Activated CD4-positive, alpha-beta memory T cell treated with anti-CD3 and anti-CD28 coated beads for 36 hours (primary cell): ENCODE measurements at regions not wholly inside any gene's neighbourhood (a gene's known extent, or its start where the extent isn't known, plus 50 kb on each side); places are given as distances from the start of the nearest gene placed in this dataset.

Source experiments
- CTCF ChIA-PET: fragments of 350-600 bp; sonication (Branson Sonifier 250); formaldehyde crosslinking; loops from one replicate; lab custom pipeline; 2021; ENCODE audit warnings: antibody characterized with exemption, inconsistent platforms; lab: Charles Lee
- POLR2A ChIA-PET: fragments of 350-600 bp; sonication (Branson Sonifier 250); formaldehyde crosslinking; loops from one replicate; lab custom pipeline; 2021; ENCODE audit warnings: antibody characterized with exemption; lab: Charles Lee
- DNase-seq: peaks from one replicate; pipeline ENCODE4 v3.0.0-alpha.2; 2020
- H3K27ac Mint-ChIP-seq: one replicate; pipeline ENCODE4 v1.8.0; 2021; ENCODE audit warnings: mixed read lengths
- H3K27me3 Mint-ChIP-seq: one replicate; pipeline ENCODE4 v1.8.0; 2021; ENCODE audit warnings: mixed read lengths
- H3K36me3 Mint-ChIP-seq: one replicate; pipeline ENCODE4 v1.8.0; 2021; ENCODE audit warnings: mixed read lengths
- H3K4me1 Mint-ChIP-seq: one replicate; pipeline ENCODE4 v1.8.0; 2021; ENCODE audit warnings: low read depth, mixed read lengths
- H3K4me3 Mint-ChIP-seq: one replicate; pipeline ENCODE4 v1.8.0; 2021; ENCODE audit warnings: mild to moderate bottlenecking, mixed read lengths
- H3K9me3 Mint-ChIP-seq: one replicate; pipeline ENCODE4 v1.8.0; 2021; ENCODE audit warnings: mixed read lengths
- intact Hi-C: fragments of 100-400 bp; cut with micrococcal nuclease; formaldehyde crosslinking; loops from one replicate; pipeline ENCODE4 v1.15.1; 2023

DNA sequence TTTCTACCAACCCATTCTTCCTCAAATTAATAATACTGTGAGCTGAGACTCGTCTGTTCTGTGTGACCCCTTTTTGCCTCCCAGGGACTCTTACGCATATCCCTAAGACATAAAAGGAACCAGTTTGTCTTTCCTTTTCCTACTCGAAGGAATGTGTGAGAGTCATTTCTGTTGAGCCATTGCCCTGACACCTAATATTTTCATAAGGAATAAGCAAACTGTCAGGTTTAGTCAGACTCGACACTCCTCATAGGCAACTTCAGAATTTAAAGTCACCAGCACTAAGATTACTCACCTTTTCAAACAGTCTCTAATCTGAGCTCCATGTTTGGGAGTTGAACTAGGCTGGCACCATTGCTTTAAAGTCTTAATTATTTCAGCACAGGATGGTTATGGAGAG lies 305.5 kb downstream of the IKZF2 start:
- no peaks in the 10 kb centered on the region for H3K9me3 Mint-ChIP-seq
- no peaks in the 10 kb centered on the region for H3K36me3 Mint-ChIP-seq
- POLR2A ChIA-PET, result no interaction called here
- H3K4me3 Mint-ChIP-seq, result no peak overlapping the region
- no peak overlapping the region for H3K27ac Mint-ChIP-seq
- intact Hi-C loops, result no loop called here
- H3K27me3 Mint-ChIP-seq, result peaks cover 7% of the 10 kb centered on the region
- H3K4me1 Mint-ChIP-seq, result no peaks in the 10 kb centered on the region
- CTCF ChIA-PET, result no interaction called here
- no peak for DNase-seq

- Mint-ChIP-seq H3K27me3 (peaks cover 7% of the 10 kb centered on the region), H3K9me3 (no peaks in the 10 kb centered on the region), H3K36me3 (no peaks in the 10 kb centered on the region), H3K27ac (no peak overlapping the region), H3K4me3 (no peak overlapping the region), H3K4me1 (no peaks in the 10 kb centered on the region)
- intact Hi-C loops, result no loop called here
- ChIA-PET CTCF (no interaction called here), POLR2A (no interaction called here)
- DNase-seq, result no peak
Observed at GRCh38 chr2:212843409-212844199, 305.0 kb upstream of the ERBB4 start.

- Mint-ChIP-seq H3K27ac (no peak overlapping the region), H3K36me3 (no peaks in the 10 kb centered on the region), H3K9me3 (no peaks in the 10 kb centered on the region), H3K4me3 (no peak overlapping the region), H3K27me3 (peaks cover 7% of the 10 kb centered on the region), H3K4me1 (no peaks in the 10 kb centered on the region)
- DNase-seq, result no peak
- intact Hi-C loops, result no loop called here
- CTCF ChIA-PET, result interaction anchor here (1.1 kb wide), 1 partner anchor 124 kb away, joined by 3 read pairs; no protein-coding TSS in a partner anchor
- POLR2A ChIA-PET, result no interaction called here
Observed at GRCh38 chr2:212842544-212843185, 304.1 kb upstream of the ERBB4 start.

GRCh38 chr2:212841460-212841859 lies 302.9 kb upstream of the ERBB4 start:
- intact Hi-C loops, result no loop called here
- peaks cover 7% of the 10 kb centered on the region for H3K27me3 Mint-ChIP-seq
- CTCF ChIA-PET, result no interaction called here
- no peaks in the 10 kb centered on the region for H3K36me3 Mint-ChIP-seq
- H3K4me1 Mint-ChIP-seq, result no peaks in the 10 kb centered on the region
- POLR2A ChIA-PET, result no interaction called here
- H3K27ac Mint-ChIP-seq, result no peak overlapping the region
- no peak overlapping the region for H3K4me3 Mint-ChIP-seq
- H3K9me3 Mint-ChIP-seq, result no peaks in the 10 kb centered on the region
- no peak for DNase-seq

DNA sequence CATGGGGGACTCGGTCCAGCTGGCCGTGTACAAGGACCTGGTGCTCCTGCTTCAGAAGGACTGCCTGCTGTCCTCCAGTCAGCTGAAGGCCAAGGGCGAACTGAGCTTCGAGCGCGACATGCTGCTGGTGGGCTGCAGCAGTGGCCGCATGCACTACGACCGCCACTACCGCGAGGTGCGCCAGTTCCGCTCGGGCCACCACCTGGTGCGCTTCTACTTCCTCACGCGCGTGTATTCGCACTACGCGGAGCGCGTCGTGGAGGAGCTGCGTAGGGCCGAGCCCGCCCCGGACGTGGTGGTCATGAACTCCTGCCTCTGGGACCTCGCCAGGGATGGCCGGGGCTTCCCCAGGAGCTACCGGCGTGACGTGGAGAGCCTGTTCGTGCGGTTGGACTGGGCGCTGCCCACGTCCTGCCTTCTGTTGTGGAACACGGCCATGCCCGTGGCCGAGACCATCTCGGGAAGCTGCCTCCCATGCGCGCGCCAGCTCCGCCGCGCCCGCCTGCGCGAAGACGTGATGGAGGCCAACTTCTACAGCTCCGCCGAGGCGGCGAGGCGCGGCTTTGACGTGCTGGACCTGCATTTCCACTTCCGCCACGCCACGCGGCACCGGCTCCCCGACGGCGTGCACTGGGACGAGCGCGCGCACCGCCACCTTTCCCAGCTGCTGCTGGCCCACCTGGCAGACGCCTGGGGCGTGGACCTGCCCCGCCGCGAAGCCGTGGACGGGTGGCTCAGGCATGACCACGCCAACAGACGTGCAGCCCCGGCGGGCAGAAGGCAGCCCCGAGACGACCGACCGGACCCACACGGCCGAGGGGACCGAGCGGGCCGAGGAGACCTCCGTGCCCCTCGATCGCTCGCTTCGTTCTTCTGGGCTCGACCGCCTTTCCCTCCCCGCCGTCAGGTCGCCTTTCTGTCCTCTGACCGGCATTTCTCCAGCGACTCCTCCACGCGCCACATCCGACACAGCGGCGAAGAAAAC lies 293.9 kb upstream of the ERBB4 start:
- Mint-ChIP-seq H3K36me3 (peaks cover 1% of the 10 kb centered on the region), H3K27me3 (no peaks in the 10 kb centered on the region), H3K4me3 (no peak overlapping the region), H3K27ac (no peak overlapping the region), H3K9me3 (peaks cover 13% of the 10 kb centered on the region), H3K4me1 (no peaks in the 10 kb centered on the region)
- DNase-seq, result no peak
- POLR2A ChIA-PET, result no interaction called here
- intact Hi-C loops, result no loop called here
- CTCF ChIA-PET, result no interaction called here

GRCh38 chr2:212831671-212832199 lies 293.1 kb upstream of the ERBB4 start:
- intact Hi-C loops, result no loop called here
- Mint-ChIP-seq H3K27me3 (no peaks in the 10 kb centered on the region), H3K4me3 (no peak overlapping the region), H3K9me3 (peaks cover 13% of the 10 kb centered on the region), H3K27ac (no peak overlapping the region), H3K4me1 (no peaks in the 10 kb centered on the region), H3K36me3 (peaks cover 1% of the 10 kb centered on the region)
- ChIA-PET POLR2A (no interaction called here), CTCF (no interaction called here)
- DNase-seq, result no peak

GRCh38 chr2:212816267-212816666 lies 277.7 kb upstream of the ERBB4 start:
- no peak for DNase-seq
- intact Hi-C loops, result no loop called here
- POLR2A ChIA-PET, result no interaction called here
- CTCF ChIA-PET, result no interaction called here
- Mint-ChIP-seq H3K27me3 (no peaks in the 10 kb centered on the region), H3K4me1 (peaks cover 3% of the 10 kb centered on the region), H3K9me3 (no peaks in the 10 kb centered on the region), H3K4me3 (no peak overlapping the region), H3K27ac (no peak overlapping the region), H3K36me3 (no peaks in the 10 kb centered on the region)

GRCh38 chr2:212815453-212815852 lies 276.9 kb upstream of the ERBB4 start:
- no peak for DNase-seq
- CTCF ChIA-PET, result no interaction called here
- Mint-ChIP-seq H3K9me3 (no peaks in the 10 kb centered on the region), H3K36me3 (no peaks in the 10 kb centered on the region), H3K4me3 (no peak overlapping the region), H3K27me3 (no peaks in the 10 kb centered on the region), H3K4me1 (peaks cover 3% of the 10 kb centered on the region), H3K27ac (no peak overlapping the region)
- intact Hi-C loops, result no loop called here
- POLR2A ChIA-PET, result no interaction called here

DNA sequence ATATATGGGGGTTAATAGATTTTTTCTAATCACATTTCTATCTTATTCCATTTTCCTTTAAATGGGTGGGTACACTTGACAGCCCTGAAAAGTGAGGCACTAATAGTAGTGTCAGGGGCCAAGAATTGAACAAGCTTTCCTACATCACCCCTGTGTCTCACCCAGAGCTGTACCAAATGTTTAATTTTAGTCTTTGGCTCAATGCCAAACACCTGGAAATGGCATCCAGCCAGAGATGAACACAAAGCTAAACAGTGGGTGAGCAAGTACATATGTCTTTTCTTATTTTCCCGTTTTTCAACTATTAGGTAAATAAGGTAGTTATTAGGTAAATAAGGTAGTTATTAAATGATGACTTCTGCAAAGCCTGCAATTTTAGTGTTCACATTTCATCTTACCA lies 276.3 kb upstream of the ERBB4 start:
- Mint-ChIP-seq H3K4me3 (no peak overlapping the region), H3K27me3 (no peaks in the 10 kb centered on the region), H3K36me3 (no peaks in the 10 kb centered on the region), H3K27ac (no peak overlapping the region), H3K9me3 (no peaks in the 10 kb centered on the region), H3K4me1 (peaks cover 3% of the 10 kb centered on the region)
- DNase-seq, result no peak
- CTCF ChIA-PET, result no interaction called here
- intact Hi-C loops, result no loop called here
- POLR2A ChIA-PET, result no interaction called here

- Mint-ChIP-seq H3K27me3 (no peaks in the 10 kb centered on the region), H3K9me3 (no peaks in the 10 kb centered on the region), H3K4me1 (peaks cover 3% of the 10 kb centered on the region), H3K27ac (no peak overlapping the region), H3K36me3 (no peaks in the 10 kb centered on the region), H3K4me3 (no peak overlapping the region)
- intact Hi-C loops, result no loop called here
- no peak for DNase-seq
- POLR2A ChIA-PET, result no interaction called here
- CTCF ChIA-PET, result no interaction called here
Observed at GRCh38 chr2:212811921-212812320, 273.3 kb upstream of the ERBB4 start.

- intact Hi-C loops, result no loop called here
- H3K4me3 Mint-ChIP-seq, result no peak overlapping the region
Observed at GRCh38 chr2:212811036-212811805, 272.6 kb upstream of the ERBB4 start.

More at GRCh38 chr2:212811036-212811805, 272.6 kb upstream of the ERBB4 start:
- H3K9me3 Mint-ChIP-seq, result no peaks in the 10 kb centered on the region
- POLR2A ChIA-PET, result no interaction called here
- DNase-seq, result no peak
- CTCF ChIA-PET, result no interaction called here
- H3K27me3 Mint-ChIP-seq, result no peaks in the 10 kb centered on the region
- peaks cover 3% of the 10 kb centered on the region for H3K4me1 Mint-ChIP-seq
- H3K36me3 Mint-ChIP-seq, result no peaks in the 10 kb centered on the region
- no peak overlapping the region for H3K27ac Mint-ChIP-seq
